GM13977 (cell line): ENCODE measurements at regions not wholly inside any gene's neighbourhood (a gene's known extent, or its start where the extent isn't known, plus 50 kb on each side); places are given as distances from the start of the nearest gene placed in this dataset.

Experiments used
- DNase-seq: peaks from one replicate; pipeline ENCODE4 v3.0.0; 2012; ENCODE audit warnings: low spot score
- CTCF ChIP-seq: IDR thresholded peaks from 2 replicates; pipeline ENCODE4 v1.5.1; 2012; ENCODE audit warnings: mild to moderate bottlenecking, control low read depth; ENCODE audit not compliant: insufficient read depth; ENCODE audit errors: extremely low read depth, missing control alignments
- in situ Hi-C: fragments of 300-500 bp; cut with MboI; formaldehyde crosslinking; loops from one replicate; pipeline ENCODE4 v1.12.0; 2022; ENCODE audit warnings: low sequenced_read_pairs, low pct_unique_long_range_greater_than_20kb, mixed read lengths, inconsistent platforms; ENCODE audit not compliant: unreplicated experiment

GRCh38 chr14:97022741-97023140 lies 225.6 kb downstream of the VRK1 start:
- in situ Hi-C loops = no loop called here
- TF ChIP-seq CTCF = no peak
- DNase-seq = no peak

- in situ Hi-C loops = no loop called here
- no peak for TF ChIP-seq CTCF
- no peak for DNase-seq
These were observed 226.7 kb downstream of the VRK1 start for GRCh38 chr14:97023871-97024270.

- no peak for DNase-seq
- no peak for TF ChIP-seq CTCF
- in situ Hi-C loops = no loop called here
These were observed 227.1 kb downstream of the VRK1 start for GRCh38 chr14:97024300-97024699.

- in situ Hi-C loops = no loop called here
- no peak for DNase-seq
- TF ChIP-seq CTCF = no peak
These were observed 228.5 kb downstream of the VRK1 start for GRCh38 chr14:97025722-97026121.

GRCh38 chr14:97027256-97027999 lies 230.2 kb downstream of the VRK1 start:
- TF ChIP-seq CTCF = no peak
- no peak for DNase-seq
- in situ Hi-C loops = no loop called here

GRCh38 chr14:97028382-97028781 lies 231.2 kb downstream of the VRK1 start:
- in situ Hi-C loops = no loop called here
- DNase-seq = no peak
- TF ChIP-seq CTCF = no peak
